HFFc6 (cell line): ENCODE measurements at regions not wholly inside any gene's neighbourhood (a gene's known extent, or its start where the extent isn't known, plus 50 kb on each side); places are given as distances from the start of the nearest gene placed in this dataset.

ENCODE experiments used
- DNase-seq: peaks from one replicate; pipeline ENCODE4 v3.0.0-alpha.2; 2018
- H3K27ac Mint-ChIP-seq: 2 replicates; pipeline ENCODE4 v1.8.0; 2020; ENCODE audit warnings: mild to moderate bottlenecking, mixed read lengths
- H3K27me3 Mint-ChIP-seq: 2 replicates; pipeline ENCODE4 v1.8.0; 2021; ENCODE audit warnings: mild to moderate bottlenecking, moderate library complexity, mixed read lengths; ENCODE audit not compliant: insufficient read depth
- H3K36me3 Mint-ChIP-seq: 2 replicates; pipeline ENCODE4 v1.8.0; 2021; ENCODE audit warnings: low read depth, mixed read lengths
- H3K4me1 Mint-ChIP-seq: 2 replicates; pipeline ENCODE4 v1.8.0; 2020; ENCODE audit warnings: low read depth, mixed read lengths
- H3K4me3 Mint-ChIP-seq: 2 replicates; pipeline ENCODE4 v1.8.0; 2020; ENCODE audit warnings: mild to moderate bottlenecking, moderate library complexity, mixed read lengths
- H3K9me3 Mint-ChIP-seq: 2 replicates; pipeline ENCODE4 v1.8.0; 2020; ENCODE audit warnings: mild to moderate bottlenecking, mixed read lengths
- CTCF ChIP-seq: fragments of 200-600 bp; sonication (generic); IDR thresholded peaks from 2 replicates; pipeline ENCODE4 v1.5.0; 2021; ENCODE audit warnings: antibody characterized with exemption, mild to moderate bottlenecking

GRCh38 chr11:29816359-29816758 is 200.5 kb downstream of the KCNA4 start:
- H3K9me3 Mint-ChIP-seq, result peaks cover 56% of the 10 kb centered on the region
- TF ChIP-seq CTCF, result no peak
- H3K4me3 Mint-ChIP-seq, result no peak overlapping the region
- no peaks in the 10 kb centered on the region for H3K4me1 Mint-ChIP-seq
- H3K27me3 Mint-ChIP-seq, result no peaks in the 10 kb centered on the region
- no peak overlapping the region for H3K27ac Mint-ChIP-seq
- H3K36me3 Mint-ChIP-seq, result no peaks in the 10 kb centered on the region
- no peak for DNase-seq

- TF ChIP-seq CTCF, result no peak
- no peak for DNase-seq
- no peak overlapping the region for H3K27ac Mint-ChIP-seq
These were observed 207.7 kb downstream of the KCNA4 start for GRCh38 chr11:29809121-29809520.

DNA sequence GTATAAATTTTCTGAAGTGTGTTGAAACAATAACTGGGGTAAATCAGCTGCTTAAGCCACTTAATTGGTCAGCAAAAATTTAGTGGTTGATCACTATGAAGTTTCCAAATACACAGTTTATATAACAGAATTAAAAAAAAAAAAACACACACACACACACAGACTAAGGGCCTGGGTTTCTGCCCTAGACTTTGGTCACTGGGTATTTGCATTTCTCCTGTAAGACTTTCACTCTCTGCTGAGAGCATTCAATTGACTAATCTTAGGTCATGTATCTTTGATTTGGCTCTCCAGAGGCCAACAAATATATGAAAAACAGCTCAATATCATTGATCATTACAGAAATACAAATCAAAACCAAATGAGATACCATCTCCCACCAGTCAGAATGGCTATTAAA is 214.3 kb downstream of the KCNA4 start:
- Mint-ChIP-seq H3K9me3 (peaks cover 29% of the 10 kb centered on the region), H3K4me1 (no peaks in the 10 kb centered on the region), H3K4me3 (no peak overlapping the region), H3K27ac (no peak overlapping the region), H3K27me3 (no peaks in the 10 kb centered on the region), H3K36me3 (no peaks in the 10 kb centered on the region)
- TF ChIP-seq CTCF, result no peak
- no peak for DNase-seq

More at GRCh38 chr11:29809121-29809520, 207.7 kb downstream of the KCNA4 start:
- H3K9me3 Mint-ChIP-seq, result peaks cover 28% of the 10 kb centered on the region
- no peak overlapping the region for H3K4me3 Mint-ChIP-seq
- no peaks in the 10 kb centered on the region for H3K4me1 Mint-ChIP-seq
- no peaks in the 10 kb centered on the region for H3K36me3 Mint-ChIP-seq
- no peaks in the 10 kb centered on the region for H3K27me3 Mint-ChIP-seq

GRCh38 chr11:29801561-29801960 is 215.3 kb downstream of the KCNA4 start:
- Mint-ChIP-seq H3K36me3 (no peaks in the 10 kb centered on the region), H3K27me3 (no peaks in the 10 kb centered on the region), H3K9me3 (peaks cover 33% of the 10 kb centered on the region), H3K27ac (no peak overlapping the region), H3K4me3 (no peak overlapping the region), H3K4me1 (no peaks in the 10 kb centered on the region)
- no peak for TF ChIP-seq CTCF
- no peak for DNase-seq

DNA sequence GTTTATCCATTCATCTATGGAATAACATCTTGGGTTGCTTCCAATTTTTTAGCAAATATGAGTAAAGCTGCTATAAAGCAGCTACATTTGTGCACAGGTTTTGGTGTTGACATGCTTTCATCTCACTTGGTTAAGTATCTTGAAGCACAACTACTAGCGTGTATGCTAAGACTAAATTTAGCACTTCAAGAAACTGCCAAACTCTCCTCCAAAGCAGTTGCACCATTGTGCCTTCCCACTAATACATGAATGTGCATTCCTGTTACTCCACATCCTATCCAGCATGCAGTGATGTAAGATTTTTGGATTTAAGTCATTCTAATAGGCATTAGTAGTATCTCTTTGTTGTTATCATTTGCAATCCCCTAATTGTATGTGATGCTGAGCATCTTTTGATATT is 230.7 kb downstream of the KCNA4 start:
- DNase-seq, result no peak
- H3K27ac Mint-ChIP-seq, result no peak overlapping the region
- H3K9me3 Mint-ChIP-seq, result peaks cover 21% of the 10 kb centered on the region
- no peaks in the 10 kb centered on the region for H3K27me3 Mint-ChIP-seq
- H3K4me3 Mint-ChIP-seq, result no peak overlapping the region
- no peaks in the 10 kb centered on the region for H3K36me3 Mint-ChIP-seq
- no peak for TF ChIP-seq CTCF
- no peaks in the 10 kb centered on the region for H3K4me1 Mint-ChIP-seq

- no peaks in the 10 kb centered on the region for H3K36me3 Mint-ChIP-seq
- DNase-seq, result no peak
- H3K9me3 Mint-ChIP-seq, result peaks cover 44% of the 10 kb centered on the region
- H3K4me1 Mint-ChIP-seq, result no peaks in the 10 kb centered on the region
- no peak overlapping the region for H3K27ac Mint-ChIP-seq
- no peak overlapping the region for H3K4me3 Mint-ChIP-seq
- H3K27me3 Mint-ChIP-seq, result no peaks in the 10 kb centered on the region
- TF ChIP-seq CTCF, result no peak
These were observed 233.3 kb downstream of the KCNA4 start for GRCh38 chr11:29783506-29783905.
